Epithelial cell of prostate (primary cell): ENCODE measurements at regions not wholly inside any gene's neighbourhood (a gene's known extent, or its start where the extent isn't known, plus 50 kb on each side); places are given as distances from the start of the nearest gene placed in this dataset.

ENCODE experiments used
- DNase-seq: peaks from one replicate; pipeline ENCODE4 v3.0.0-alpha.2; 2011; ENCODE audit warnings: low read depth, low spot score
- H3K27ac ChIP-seq: fragments of 450-650 bp; 2 replicates; pipeline ENCODE4 v1.5.1; 2017; ENCODE audit warnings: mild to moderate bottlenecking

DNA sequence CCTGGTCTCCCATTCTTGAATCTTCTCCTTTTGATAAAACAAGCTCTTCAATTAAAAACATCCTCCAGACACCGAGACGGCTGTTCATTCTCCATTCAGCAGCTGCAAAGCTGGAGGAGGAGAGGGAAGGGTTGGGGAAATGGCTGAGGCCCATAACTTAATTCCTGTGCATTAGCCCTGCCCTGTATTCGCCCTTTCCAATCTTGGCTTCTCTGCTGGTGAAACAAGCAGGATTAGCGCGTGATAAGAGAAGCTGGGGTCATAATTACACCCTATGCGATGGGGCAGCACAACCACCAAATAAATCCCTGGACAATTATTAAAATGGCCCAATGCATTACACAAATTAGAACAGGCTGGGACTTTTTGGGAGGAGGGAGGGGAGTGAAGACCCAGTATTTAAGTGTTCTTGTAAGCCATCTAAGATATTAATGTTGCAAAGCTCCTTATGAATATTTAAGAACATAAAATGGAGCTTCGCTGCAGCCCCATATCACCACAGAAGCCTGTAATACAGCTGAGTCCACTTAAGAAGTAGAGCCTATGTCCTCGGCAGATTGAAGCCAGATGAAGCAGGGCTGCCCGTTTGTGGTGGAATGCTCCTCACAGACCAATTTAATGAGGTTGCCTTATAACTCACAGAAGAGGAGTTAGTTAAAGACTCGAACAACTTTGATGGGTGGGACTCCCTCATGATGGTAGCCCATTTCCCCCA, 176.6 kb upstream of the SKOR2 start:
- H3K27ac ChIP-seq = no peak overlapping the region
- no peak for DNase-seq

DNA sequence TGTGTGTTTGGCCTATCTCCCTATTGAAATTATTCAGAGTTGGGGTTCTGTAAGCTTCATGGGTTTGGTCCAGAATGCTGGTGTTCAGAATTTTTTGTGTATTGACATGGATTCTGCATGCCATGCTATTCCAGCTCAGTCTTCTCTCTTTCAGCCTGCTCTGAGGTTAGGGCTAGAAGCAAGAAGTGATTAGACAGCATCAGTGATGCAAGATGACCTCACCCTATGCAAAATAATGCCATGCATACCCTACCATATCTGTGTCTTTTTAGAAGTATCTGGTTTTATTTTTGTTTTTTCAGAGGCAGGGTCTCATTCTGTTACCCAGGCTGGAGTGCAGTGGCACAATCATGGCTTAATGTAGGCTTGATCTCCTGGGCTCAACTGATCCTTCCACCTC, 175.6 kb upstream of the SKOR2 start:
- H3K27ac ChIP-seq = no peak overlapping the region
- no peak for DNase-seq

DNA sequence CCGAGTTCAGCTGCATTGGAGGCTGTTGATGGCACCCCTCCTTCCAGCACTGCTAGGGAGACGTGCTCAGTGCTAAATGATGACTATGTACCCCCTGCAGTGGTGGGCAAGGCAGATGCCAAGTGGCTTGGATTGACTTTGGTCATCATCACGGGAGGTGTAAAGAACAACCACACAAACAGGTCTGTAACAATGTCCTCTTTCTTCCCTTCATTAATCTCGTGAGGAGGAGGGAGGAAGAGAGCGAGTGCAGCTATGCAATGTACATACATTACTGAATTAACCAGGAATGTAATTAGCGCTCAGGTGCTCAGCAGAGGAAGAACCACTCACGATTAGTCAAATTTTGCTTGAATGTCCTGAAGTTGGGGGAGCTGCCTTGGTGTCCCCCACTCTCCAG, 173.9 kb upstream of the SKOR2 start:
- no peak overlapping the region for H3K27ac ChIP-seq
- DNase-seq = no peak

DNA sequence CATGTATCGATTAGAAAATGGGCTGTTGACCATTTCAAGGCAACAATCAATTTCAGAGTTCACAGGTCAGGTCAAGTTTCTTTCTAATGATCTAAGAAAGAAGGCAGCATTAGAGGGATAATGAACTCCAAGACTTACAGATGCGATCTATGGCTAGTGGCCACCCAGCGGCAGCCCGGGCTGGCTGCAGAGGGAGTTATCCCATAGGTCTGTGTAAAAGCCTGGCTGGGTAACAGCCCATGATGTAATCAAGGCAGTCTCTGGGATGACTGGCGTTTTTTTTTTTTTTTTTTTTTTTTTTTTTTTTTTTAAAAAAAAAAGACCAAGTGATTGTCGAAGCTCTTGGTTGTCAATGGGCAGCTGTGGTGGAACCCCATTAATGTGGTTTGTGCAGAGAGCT, 171.1 kb upstream of the SKOR2 start:
- no peak overlapping the region for H3K27ac ChIP-seq
- no peak for DNase-seq

DNA sequence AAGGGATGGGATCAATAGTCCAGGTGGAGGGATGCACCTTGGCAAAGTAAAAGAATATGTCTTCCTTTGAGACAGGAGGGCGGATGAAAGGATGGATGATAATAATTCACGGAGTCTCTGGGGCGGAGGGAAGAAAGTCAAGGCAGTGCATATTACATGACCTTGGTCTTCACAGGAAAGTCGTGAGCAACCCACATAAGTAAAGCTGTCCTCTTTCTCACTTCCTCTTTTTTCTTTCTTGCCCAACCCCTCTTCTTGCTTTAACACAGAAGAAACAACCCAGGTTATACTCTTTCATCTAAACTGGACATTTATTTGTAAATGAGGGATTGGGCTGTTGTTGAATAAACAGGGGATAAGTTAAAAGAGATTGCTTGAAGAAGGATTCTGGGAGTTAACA, 168.7 kb upstream of the SKOR2 start:
- H3K27ac ChIP-seq = no peak overlapping the region
- DNase-seq = no peak

DNA sequence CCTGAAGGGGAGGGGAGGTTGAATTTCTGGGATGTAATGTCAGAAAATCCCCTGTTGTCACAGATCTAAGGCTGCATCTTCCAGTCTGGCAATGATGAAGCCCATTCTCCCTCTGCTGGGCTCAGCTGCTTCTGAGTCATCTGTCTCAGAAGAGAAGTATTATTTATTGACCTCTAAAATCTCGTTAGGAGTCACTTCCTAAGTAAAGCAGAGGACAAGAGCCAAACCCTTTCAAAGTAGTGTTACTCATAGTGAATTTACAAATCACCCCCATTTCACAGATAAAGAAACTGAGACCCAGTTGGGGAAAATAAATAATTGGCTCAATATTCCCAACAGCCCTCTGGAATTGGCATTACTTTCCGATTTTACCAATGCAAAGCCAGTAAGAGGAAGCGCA, 167.3 kb upstream of the SKOR2 start:
- no peak for DNase-seq
- H3K27ac ChIP-seq = no peak overlapping the region

DNA sequence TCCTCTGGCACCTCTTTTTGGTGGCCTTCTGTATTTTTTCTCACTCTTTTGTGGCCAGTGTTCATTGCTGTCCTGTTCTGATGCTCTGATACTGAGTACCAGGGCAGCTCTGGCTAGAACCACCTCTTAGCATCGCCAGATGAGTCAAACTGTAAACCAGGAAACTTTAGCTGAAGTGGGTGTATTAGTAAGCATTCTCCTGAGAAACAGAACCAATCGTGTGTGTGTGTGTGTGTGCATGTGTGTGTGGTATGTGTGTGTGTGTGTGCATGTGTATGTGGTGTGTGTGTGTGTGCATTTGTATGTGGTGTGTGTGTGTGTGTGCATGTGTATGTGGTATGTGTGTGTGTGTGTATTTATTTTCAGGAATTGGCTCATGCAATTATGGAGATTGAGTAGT, 166.3 kb upstream of the SKOR2 start:
- peak; percentile 6 for DNase-seq
- no peak overlapping the region for H3K27ac ChIP-seq

DNA sequence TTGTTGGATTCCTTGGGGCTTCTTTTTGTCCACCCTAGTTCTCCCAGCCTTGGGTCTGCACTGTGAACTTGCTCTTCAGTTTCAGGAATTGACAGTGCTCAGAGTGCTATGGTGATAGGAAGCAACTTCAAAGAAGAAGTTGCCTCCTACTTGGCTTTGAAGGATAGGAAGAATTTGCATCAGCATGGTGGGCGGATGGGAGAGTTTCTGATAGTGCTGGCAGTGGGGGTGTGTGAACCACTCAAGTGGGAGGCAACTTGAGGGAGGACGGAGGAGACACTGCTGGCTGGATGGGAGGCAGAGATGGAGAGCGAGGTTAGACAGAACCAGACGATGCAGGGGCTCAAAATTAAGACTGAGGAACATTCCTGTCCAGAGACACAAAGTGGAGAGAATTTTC, 164.4 kb upstream of the SKOR2 start:
- H3K27ac ChIP-seq = no peak overlapping the region

DNA sequence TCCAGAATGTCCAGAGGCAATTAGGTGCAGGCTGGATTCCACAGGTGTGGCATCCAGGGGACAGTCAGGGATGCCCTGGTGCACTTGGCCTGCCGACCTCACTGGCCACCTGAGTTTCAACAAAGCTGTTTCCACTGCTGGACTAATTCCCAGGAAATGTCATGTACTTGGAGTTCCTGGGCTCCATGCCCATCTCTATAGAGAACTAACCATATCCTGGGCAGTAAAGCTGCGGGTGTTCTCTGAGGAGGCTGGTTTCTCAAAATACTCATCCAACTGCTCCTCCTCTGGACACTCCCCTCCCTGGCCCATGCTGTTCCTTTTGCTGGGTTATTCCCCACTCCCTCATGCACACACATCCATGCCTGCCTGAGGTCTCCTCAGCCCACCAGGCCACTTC, 161.9 kb upstream of the SKOR2 start:
- no peak for DNase-seq
- H3K27ac ChIP-seq = no peak overlapping the region

More for the DNA sequence above, 164.4 kb upstream of the SKOR2 start:
- DNase-seq = no peak

DNA sequence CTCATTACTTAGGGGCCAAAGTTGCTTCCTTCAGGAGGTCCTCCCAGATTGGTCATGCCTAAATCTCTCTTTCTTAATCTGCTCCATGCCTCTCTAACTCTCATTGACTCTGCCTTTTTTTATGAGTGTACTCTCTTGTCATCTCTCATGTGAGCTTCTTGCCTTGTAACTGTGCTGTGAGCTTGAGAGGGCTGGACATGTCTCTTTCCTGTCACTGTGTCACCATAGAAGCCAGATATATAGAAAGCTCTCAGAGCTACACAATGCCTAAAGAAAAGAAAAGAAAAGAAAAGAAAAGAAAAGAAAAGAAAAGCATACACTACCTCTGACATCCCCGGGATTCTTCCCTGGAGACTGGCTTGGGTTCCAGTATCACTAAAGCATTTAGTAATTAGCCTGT, 161.5 kb upstream of the SKOR2 start:
- no peak for DNase-seq
- H3K27ac ChIP-seq = no peak overlapping the region

DNA sequence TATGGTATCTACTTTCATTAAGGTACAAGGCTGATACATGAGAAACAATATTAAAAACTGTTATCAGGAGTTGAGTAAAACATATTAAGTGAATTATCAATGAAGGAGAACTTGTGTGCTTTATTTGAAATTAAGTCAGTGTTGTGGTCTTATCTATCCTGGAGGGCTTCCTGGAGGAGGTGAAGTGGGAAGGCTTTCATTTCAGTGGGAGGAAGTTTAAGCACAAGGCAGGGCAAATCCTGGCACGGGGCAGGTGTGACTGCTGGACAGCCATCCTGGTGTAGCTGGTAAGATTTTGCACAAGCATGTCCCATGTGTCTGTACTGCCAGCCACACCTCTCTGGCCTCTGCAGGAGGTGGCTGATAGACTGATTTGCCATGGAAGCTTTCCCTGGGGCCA, 159.7 kb upstream of the SKOR2 start:
- no peak for DNase-seq
- H3K27ac ChIP-seq = no peak overlapping the region

DNA sequence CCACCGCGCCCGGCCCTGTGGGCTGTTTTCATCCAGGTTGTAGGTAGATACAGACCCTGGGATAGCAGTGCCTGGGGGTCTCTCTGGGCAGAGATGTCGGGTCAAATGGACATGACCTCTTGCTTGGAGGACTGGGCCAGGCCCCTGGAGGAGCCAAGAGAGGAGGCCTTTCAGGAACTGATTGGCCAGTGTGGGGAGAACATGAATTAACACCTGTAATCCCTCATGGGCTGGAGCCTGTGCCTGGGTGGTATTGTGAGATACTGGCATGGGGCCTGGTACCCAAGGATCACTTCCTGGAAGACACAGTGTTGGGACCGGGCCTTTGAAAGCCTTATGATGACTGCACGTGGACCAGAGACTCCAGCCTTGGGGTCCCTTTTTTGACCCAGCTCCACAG, 158.7 kb upstream of the SKOR2 start:
- DNase-seq = no peak
- H3K27ac ChIP-seq = no peak overlapping the region

DNA sequence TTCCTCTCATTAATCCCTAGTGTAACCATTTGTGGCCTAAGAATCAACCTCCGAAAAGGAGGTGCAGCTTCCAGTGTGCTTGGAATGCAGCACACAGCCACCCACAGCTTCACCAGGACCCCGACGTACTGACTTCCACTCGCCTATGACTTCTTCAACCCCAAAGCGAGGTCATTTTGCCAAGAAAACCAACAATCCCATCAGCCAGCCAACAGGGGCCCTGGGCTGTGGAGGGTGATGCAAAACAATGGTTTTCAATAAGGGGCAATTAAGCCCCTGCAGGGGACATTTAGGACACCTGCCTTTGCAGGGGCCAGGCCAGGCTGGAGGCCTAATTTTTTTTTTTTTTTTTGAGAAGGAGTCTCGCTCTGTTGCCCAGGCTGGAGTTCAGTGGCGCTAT, 158.1 kb upstream of the SKOR2 start:
- H3K27ac ChIP-seq = no peak overlapping the region
- DNase-seq = no peak

DNA sequence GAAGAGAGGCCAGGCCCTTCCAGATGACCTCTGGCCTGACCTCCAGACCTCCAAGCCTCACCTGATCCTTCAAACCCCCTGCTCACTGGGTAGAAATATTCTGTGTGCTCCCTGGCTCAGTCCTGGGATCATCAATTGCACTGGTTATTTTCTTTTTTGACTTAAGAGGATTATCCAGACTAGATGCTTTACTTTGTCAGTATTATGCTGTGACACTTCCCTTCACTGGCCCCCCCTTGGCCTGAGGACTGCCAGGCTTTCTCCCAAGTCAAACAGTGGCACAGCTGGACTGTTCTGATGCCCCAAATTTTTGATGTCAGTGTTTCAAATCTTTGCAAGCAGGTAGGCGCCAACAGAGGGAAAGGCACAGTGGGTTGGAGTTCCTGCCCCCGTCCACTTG, 156.3 kb upstream of the SKOR2 start:
- DNase-seq = no peak
- no peak overlapping the region for H3K27ac ChIP-seq

DNA sequence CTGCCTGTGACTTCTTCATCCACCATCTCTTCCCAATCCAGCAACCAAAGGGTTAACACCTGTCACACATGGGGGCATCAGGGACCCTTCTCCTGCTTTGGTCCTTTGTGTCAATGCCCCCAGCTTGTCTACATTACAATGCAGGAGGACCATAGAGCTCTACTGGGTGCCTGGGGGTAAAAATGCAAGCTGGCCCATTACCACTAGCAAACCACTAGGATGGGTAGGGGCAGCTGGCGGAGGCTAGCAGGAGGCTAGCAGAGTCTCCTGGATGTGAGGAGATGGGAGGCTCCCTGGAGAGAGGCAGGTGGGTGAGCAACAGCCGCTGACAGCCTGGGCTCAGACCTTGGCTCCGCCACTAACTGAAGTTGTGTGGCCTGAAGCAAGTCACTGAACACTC, 153.4 kb upstream of the SKOR2 start:
- no peak for DNase-seq
- H3K27ac ChIP-seq = no peak overlapping the region

DNA sequence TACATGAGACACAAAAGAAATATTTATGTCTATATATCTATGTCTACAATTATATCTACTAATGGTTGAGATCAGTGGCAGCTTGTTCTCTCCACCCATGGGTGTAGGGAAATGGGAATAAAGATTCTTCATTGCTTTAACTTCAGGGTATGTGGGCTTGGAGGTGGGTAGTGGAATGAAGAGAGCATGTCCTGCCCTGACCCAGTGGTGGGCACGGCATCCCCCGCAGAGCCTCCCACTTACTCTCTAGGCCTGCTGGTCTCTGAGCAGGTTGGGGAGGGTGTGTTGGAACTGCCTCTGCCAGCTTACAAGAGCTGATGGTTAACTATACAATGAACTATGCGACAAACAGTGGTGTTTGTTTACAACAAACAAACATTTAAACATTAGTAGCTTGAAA, 152.5 kb upstream of the SKOR2 start:
- no peak for DNase-seq
- no peak overlapping the region for H3K27ac ChIP-seq

DNA sequence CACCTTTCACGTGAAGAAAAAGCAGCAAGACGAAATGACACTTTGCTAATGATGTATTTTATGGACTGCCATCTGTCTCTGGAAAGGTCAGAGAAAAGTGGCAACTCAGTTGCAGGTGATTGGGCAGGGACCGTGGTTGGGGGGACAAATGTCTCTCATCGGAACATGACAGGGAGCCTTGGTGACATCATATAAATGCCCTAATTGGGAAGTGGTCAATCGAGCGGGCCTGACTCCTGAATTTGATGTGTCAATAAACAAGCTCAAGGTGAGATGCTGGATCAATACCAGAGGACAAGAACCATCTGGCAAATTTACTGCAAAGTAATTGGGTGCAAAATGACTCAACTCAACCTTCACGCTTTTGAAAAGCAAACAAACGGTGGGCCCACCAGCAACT, 151.9 kb upstream of the SKOR2 start:
- no peak for DNase-seq
- H3K27ac ChIP-seq = no peak overlapping the region

DNA sequence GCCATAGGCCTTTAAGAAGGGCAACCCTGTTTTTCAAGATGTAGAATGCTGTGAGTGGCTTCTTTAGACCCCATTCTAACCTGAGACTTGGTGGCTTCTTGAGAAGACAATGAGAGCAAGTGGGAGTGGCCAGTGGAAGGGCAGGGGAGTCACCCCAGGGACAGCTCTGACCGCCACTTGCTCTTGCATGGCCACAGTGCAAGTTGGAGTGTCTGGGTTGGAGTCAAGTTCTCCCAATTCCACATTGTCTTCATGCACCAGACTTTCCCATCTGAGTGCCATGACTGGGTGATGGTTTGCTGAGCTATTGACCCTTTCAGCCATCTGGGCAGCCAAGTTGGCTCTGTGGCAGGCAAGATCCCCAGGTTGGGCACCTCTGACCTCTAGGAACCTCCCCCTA, 148.0 kb upstream of the SKOR2 start:
- H3K27ac ChIP-seq = no peak overlapping the region
- DNase-seq = no peak

DNA sequence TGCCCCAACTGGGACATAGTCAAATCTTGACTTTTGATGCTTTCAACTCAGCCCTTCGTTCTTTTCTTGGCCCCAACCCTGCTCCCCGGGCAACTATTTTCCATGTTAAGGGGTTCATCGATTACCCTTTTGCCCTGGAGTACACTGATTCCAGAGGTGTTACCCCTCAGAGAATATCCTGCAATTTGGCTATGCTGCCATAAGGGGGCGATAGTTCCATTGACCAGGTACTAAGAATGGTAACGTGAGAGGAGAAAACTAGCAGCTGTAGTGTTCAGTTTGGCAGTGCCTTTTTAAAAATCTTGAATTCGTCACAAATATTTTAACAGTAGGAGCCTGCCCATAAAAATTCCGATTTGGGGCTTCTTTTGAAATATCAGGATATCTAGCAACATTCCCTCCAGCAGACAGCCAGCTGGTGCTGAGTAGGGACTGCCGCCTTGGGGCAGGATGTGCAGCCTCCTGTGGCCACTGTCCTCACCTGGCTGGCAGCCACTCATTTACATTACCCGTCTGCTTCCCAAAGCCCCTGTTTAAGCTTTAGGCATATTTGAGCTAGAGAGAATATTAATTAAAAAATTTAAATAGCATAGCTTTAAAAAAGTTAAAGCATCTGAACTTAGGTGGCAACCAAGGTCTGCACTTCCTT, 146.3 kb upstream of the SKOR2 start:
- no peak for DNase-seq

DNA sequence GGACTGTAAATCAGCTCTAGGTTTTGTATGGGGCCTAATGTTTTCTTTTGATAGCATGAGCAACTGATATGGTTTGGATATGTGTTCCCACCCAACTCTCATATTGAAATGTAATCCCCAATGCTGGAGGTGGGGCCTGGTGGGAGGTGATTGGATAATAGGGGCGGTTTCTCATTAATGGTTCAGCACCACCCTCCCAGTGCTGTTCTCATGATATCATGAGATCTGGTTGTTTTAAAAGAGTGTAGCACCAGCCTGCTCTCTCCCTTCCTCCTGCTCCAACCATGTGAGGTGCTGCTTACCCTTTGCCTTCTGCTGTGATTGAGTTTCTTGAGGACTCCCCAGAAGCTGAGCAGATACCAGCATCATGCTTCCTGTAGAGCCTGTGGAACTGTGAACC, 140.2 kb upstream of the SKOR2 start:
- H3K27ac ChIP-seq = no peak overlapping the region
- DNase-seq = no peak

More for the DNA sequence above, 146.3 kb upstream of the SKOR2 start:
- no peak overlapping the region for H3K27ac ChIP-seq

DNA sequence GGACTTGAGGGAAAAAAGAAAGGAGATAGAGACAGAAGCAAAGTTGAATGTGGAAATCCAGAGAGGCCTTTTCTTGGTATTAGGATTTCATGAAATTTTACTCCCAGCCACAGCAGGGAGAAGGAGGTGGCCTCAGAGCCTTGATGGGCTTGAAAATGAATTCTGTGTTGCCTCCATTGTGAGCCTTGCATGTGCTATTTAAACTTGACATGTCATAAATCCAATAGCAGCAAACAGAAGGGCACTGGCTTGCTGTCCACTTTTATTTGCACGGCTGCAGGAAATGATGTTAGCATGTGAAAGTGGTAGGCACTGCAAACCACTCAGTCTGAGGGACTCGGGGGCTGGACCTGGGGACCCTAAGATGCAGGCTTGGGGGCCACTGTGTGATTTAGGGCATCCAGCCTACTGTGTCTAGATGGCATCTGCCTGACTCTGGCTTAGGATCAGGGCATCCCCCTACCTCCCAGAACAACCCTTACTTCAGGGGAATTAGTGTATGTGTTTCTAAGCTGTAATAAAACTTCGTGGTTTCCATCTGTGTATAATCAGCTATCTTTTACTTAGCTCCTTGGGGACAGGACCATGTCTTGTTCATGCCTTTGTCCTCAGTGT, 139.1 kb upstream of the SKOR2 start:
- H3K27ac ChIP-seq = no peak overlapping the region
- DNase-seq = no peak

DNA sequence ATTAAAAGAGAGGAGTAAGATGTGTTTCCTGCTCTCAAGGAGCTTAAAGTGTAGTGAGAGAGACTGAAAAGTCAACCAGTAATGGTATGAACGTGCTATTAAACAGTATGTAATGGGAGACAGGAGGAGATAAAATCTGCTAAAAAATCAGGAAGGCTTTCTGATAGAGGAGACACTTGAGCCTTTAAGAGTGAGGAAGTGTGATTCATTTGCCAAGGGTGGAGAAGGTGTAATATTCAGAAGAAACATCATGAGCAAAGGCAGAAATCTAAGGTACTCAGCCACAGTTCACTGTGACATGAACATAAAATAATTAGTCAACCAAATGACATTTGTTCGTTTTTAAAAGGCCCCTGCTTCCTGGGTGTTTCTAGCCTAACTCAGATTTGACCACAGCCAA, 137.8 kb upstream of the SKOR2 start:
- no peak for DNase-seq
- H3K27ac ChIP-seq = no peak overlapping the region
